Cardiac muscle cell (in vitro differentiated cells and primary cell): ENCODE measurements at regions not wholly inside any gene's neighbourhood (a gene's known extent, or its start where the extent isn't known, plus 50 kb on each side); places are given as distances from the start of the nearest gene placed in this dataset.

Experiments used
- DNase-seq, 2 donors: peaks; one replicate each; pipeline versions ENCODE4 v3.0.0 to v3.0.0-alpha.2; 2010 to 2017; ENCODE audit warnings: low read depth in 1 of 2, low spot score in 1 of 2
- H3K27ac ChIP-seq: fragments of 200-600 bp; sonication (generic); 2 replicates; pipeline ENCODE4 v1.5.1; 2016
- H3K27me3 ChIP-seq: fragments of 200-600 bp; sonication (generic); 2 replicates; pipeline ENCODE4 v1.6.0; 2016; ENCODE audit warnings: control low read depth
- H3K36me3 ChIP-seq: fragments of 200-600 bp; sonication (generic); 2 replicates; pipeline ENCODE4 v1.5.1; 2016; ENCODE audit warnings: control low read depth
- H3K4me1 ChIP-seq: fragments of 200-600 bp; sonication (generic); 2 replicates; pipeline ENCODE4 v1.8.1; 2017; ENCODE audit warnings: low read depth, mild to moderate bottlenecking, mixed run types
- H3K4me3 ChIP-seq: fragments of 200-600 bp; sonication (generic); 2 replicates; pipeline ENCODE4 v1.5.1; 2016; ENCODE audit warnings: mild to moderate bottlenecking
- H3K9me3 ChIP-seq: fragments of 200-600 bp; sonication (generic); 2 replicates; pipeline ENCODE4 v1.5.1; 2017; ENCODE audit warnings: low read depth, mild to moderate bottlenecking, control low read depth
- TF ChIP-seq, protein P1 (sequence below): IDR thresholded peaks from 2 replicates; pipeline ENCODE4 v1.5.1; 2012; ENCODE audit warnings: low read depth, mild to moderate bottlenecking, low read length

GRCh38 chr17:70422862-70423261 is 253.5 kb downstream of the KCNJ2 start:
- H3K27me3 ChIP-seq: no peaks in the 10 kb centered on the region
- peaks cover 15% of the 10 kb centered on the region for H3K4me1 ChIP-seq
- TF ChIP-seq, protein P1, sequence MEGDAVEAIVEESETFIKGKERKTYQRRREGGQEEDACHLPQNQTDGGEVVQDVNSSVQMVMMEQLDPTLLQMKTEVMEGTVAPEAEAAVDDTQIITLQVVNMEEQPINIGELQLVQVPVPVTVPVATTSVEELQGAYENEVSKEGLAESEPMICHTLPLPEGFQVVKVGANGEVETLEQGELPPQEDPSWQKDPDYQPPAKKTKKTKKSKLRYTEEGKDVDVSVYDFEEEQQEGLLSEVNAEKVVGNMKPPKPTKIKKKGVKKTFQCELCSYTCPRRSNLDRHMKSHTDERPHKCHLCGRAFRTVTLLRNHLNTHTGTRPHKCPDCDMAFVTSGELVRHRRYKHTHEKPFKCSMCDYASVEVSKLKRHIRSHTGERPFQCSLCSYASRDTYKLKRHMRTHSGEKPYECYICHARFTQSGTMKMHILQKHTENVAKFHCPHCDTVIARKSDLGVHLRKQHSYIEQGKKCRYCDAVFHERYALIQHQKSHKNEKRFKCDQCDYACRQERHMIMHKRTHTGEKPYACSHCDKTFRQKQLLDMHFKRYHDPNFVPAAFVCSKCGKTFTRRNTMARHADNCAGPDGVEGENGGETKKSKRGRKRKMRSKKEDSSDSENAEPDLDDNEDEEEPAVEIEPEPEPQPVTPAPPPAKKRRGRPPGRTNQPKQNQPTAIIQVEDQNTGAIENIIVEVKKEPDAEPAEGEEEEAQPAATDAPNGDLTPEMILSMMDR: no peak
- H3K4me3 ChIP-seq: no peak overlapping the region
- H3K27ac ChIP-seq: no peak overlapping the region
- H3K9me3 ChIP-seq: no peaks in the 10 kb centered on the region
- no peaks in the 10 kb centered on the region for H3K36me3 ChIP-seq
- no peak for DNase-seq

GRCh38 chr17:70423562-70423961 is 254.2 kb downstream of the KCNJ2 start:
- no peaks in the 10 kb centered on the region for H3K27me3 ChIP-seq

DNA sequence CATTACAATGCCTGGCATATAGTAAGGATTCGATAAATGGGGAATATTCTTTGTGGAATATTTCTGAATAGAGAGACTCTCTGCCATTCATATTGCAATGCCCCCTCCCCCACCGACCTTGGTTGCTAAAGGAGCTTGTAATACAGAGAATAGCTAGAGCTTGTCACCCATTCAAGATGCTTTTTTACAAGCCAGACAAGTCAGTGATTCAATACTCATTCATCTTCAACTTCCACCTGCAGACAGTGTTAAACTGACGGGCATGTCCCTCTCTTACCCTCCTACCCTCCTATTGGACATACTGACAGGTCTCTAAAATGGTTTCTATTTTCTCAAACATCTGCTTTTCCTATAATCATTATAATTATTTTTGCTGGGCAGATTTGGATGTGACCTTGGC is 257.4 kb downstream of the KCNJ2 start:
- TF ChIP-seq, protein P1: no peak
- DNase-seq: no peak
- no peaks in the 10 kb centered on the region for H3K9me3 ChIP-seq

More at GRCh38 chr17:70423562-70423961, 254.2 kb downstream of the KCNJ2 start:
- Histone ChIP-seq H3K36me3 (no peaks in the 10 kb centered on the region), H3K27ac (no peak overlapping the region), H3K9me3 (no peaks in the 10 kb centered on the region), H3K4me1 (peaks cover 15% of the 10 kb centered on the region), H3K4me3 (no peak overlapping the region)
- TF ChIP-seq, protein P1: no peak
- no peak for DNase-seq

GRCh38 chr17:70434536-70435490 is 265.5 kb downstream of the KCNJ2 start:
- TF ChIP-seq, protein P1: no peak
- H3K27me3 ChIP-seq: no peaks in the 10 kb centered on the region
- H3K36me3 ChIP-seq: no peaks in the 10 kb centered on the region
- H3K4me3 ChIP-seq: no peak overlapping the region
- peak; percentile 8 to 79 for DNase-seq
- no peaks in the 10 kb centered on the region for H3K9me3 ChIP-seq
- H3K4me1 ChIP-seq: peaks cover 6% of the 10 kb centered on the region
- peak overlapping the region; percentile 35 for H3K27ac ChIP-seq

More for the DNA sequence above, 257.4 kb downstream of the KCNJ2 start:
- H3K4me3 ChIP-seq: no peak overlapping the region
- H3K4me1 ChIP-seq: peaks cover 15% of the 10 kb centered on the region
- H3K36me3 ChIP-seq: no peaks in the 10 kb centered on the region
- no peaks in the 10 kb centered on the region for H3K27me3 ChIP-seq
- H3K27ac ChIP-seq: no peak overlapping the region

DNA sequence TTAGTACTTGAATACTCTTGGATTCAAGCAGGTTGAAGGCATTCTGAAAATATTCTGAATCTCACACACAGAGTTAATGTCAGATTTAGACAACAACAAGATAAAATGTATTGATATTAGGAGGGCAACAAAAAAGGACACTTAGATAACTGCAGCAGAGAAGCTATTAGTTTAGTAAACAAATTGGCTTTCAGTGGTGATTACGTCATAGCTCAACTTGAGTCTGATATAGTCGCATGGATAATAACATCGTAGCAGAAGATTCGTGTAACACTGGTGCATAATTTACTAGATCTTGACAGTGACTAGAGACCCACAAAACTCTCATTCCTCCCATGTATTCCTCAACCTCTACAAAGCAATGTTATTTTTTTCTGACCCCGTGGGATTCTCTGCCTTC is 268.3 kb downstream of the KCNJ2 start:
- Histone ChIP-seq H3K27ac (no peak overlapping the region), H3K27me3 (no peaks in the 10 kb centered on the region), H3K4me1 (peaks cover 6% of the 10 kb centered on the region), H3K36me3 (no peaks in the 10 kb centered on the region), H3K9me3 (no peaks in the 10 kb centered on the region), H3K4me3 (no peak overlapping the region)
- DNase-seq: no peak
- TF ChIP-seq, protein P1: no peak
